ENCODE measurements at regions not wholly inside any gene's neighbourhood (a gene's known extent, or its start where the extent isn't known, plus 50 kb on each side); places are given as distances from the start of the nearest gene placed in this dataset.

GRCh38 chr20:39349240-39349639, 387.1 kb downstream of the DHX35 start:
- TF ChIP-seq EP300 (IDR thresholded peaks at IDR 0.05) (no peak), CTCF (IDR thresholded peaks at IDR 0.05) (no peak)

All from ovary (tissue), 3 donors.